NT2/D1 (cell line): ENCODE measurements at regions not wholly inside any gene's neighbourhood (a gene's known extent, or its start where the extent isn't known, plus 50 kb on each side); places are given as distances from the start of the nearest gene placed in this dataset.
"Not testable (repeated sequence)": the region's sequence is repeated elsewhere in the genome, so short reads cannot be mapped to it uniquely, and the experiment has no call there.

Experiments used
- DNase-seq: peaks from one replicate; pipeline ENCODE4 v3.0.0-alpha.2; 2011; ENCODE audit warnings: low read depth, low spot score
- H3K27me3 ChIP-seq: 2 replicates; pipeline ENCODE4 v1.6.0; 2011; ENCODE audit warnings: mild to moderate bottlenecking; ENCODE audit not compliant: insufficient read length, insufficient read depth
- H3K36me3 ChIP-seq: 2 replicates; pipeline ENCODE4 v1.6.1; 2011; ENCODE audit warnings: mild to moderate bottlenecking, low read length, mixed read lengths; ENCODE audit not compliant: insufficient read depth, insufficient read length
- H3K4me1 ChIP-seq: 2 replicates; pipeline ENCODE4 v1.5.1; 2011; ENCODE audit not compliant: insufficient read depth, insufficient read length
- H3K4me3 ChIP-seq: 2 replicates; pipeline ENCODE4 v1.5.1; 2011; ENCODE audit warnings: low read depth; ENCODE audit not compliant: insufficient read length
- H3K9ac ChIP-seq: 2 replicates; pipeline ENCODE4 v1.6.0; 2011; ENCODE audit warnings: low read depth; ENCODE audit not compliant: insufficient read length
- H3K9me3 ChIP-seq: 2 replicates; pipeline ENCODE4 v1.5.1; 2011; ENCODE audit warnings: mild to moderate bottlenecking, low read length; ENCODE audit not compliant: insufficient read depth
- SUZ12 ChIP-seq: IDR thresholded peaks from 2 replicates; pipeline ENCODE4 v1.6.1; 2011; ENCODE audit not compliant: insufficient read length, insufficient read depth; ENCODE audit errors: extremely low read depth
- YY1 ChIP-seq: IDR thresholded peaks from 2 replicates; pipeline ENCODE4 v1.6.1; 2011; ENCODE audit not compliant: insufficient read length, insufficient read depth
- ZNF274 ChIP-seq: IDR thresholded peaks from 2 replicates; pipeline ENCODE4 v1.6.1; 2011; ENCODE audit warnings: mild to moderate bottlenecking, low read depth, low read length

- Histone ChIP-seq H3K36me3 (no peaks in the 10 kb centered on the region), H3K27me3 (no peaks in the 10 kb centered on the region), H3K9me3 (peaks cover 5% of the 10 kb centered on the region; the same call in 1 of the 2 replicates), H3K9ac (no peak overlapping the region), H3K4me1 (no peaks in the 10 kb centered on the region), H3K4me3 (no peak overlapping the region)
- no peak for DNase-seq
- TF ChIP-seq ZNF274 = no peak
- no peak for TF ChIP-seq SUZ12
- TF ChIP-seq YY1 = no peak
Measured at GRCh38 chr2:185246717-185247116, 491.9 kb upstream of the FSIP2 start.

- Histone ChIP-seq H3K36me3 (no peaks in the 10 kb centered on the region), H3K9ac (no peak overlapping the region)
- no peak for TF ChIP-seq YY1
Measured at GRCh38 chr2:185255566-185255965, 483.0 kb upstream of the FSIP2 start.

GRCh38 chr2:185265747-185266146 lies 472.9 kb upstream of the FSIP2 start:
- no peaks in the 10 kb centered on the region for H3K36me3 ChIP-seq
- H3K9ac ChIP-seq = no peak overlapping the region
- peaks cover 6% of the 10 kb centered on the region; the same call in 1 of the 2 replicates for H3K9me3 ChIP-seq
- DNase-seq = no peak
- H3K4me3 ChIP-seq = no peak overlapping the region
- no peaks in the 10 kb centered on the region for H3K27me3 ChIP-seq
- H3K4me1 ChIP-seq = no peaks in the 10 kb centered on the region
- no peak for TF ChIP-seq ZNF274
- TF ChIP-seq YY1 = no peak
- TF ChIP-seq SUZ12 = no peak

More at GRCh38 chr2:185255566-185255965, 483.0 kb upstream of the FSIP2 start:
- no peak overlapping the region for H3K4me3 ChIP-seq
- no peaks in the 10 kb centered on the region for H3K4me1 ChIP-seq
- no peaks in the 10 kb centered on the region for H3K27me3 ChIP-seq
- H3K9me3 ChIP-seq = no peaks in the 10 kb centered on the region
- no peak for DNase-seq

- no peaks in the 10 kb centered on the region for H3K27me3 ChIP-seq
- peaks cover 6% of the 10 kb centered on the region; the same call in 1 of the 2 replicates for H3K9me3 ChIP-seq
- H3K36me3 ChIP-seq = no peaks in the 10 kb centered on the region
- H3K4me1 ChIP-seq = no peaks in the 10 kb centered on the region
- no peak overlapping the region for H3K4me3 ChIP-seq
- no peak for TF ChIP-seq SUZ12
- TF ChIP-seq YY1 = no peak
- no peak for TF ChIP-seq ZNF274
- no peak for DNase-seq
- H3K9ac ChIP-seq = no peak overlapping the region
Measured at GRCh38 chr2:185268651-185269050, 470.0 kb upstream of the FSIP2 start.

GRCh38 chr2:185274718-185275484 lies 463.7 kb upstream of the FSIP2 start:
- no peak for TF ChIP-seq ZNF274
- TF ChIP-seq SUZ12 = no peak
- TF ChIP-seq YY1 = no peak
- DNase-seq = no peak

GRCh38 chr2:185275979-185276378 lies 462.6 kb upstream of the FSIP2 start:
- H3K9me3 ChIP-seq, H3K4me3 ChIP-seq, DNase-seq, H3K9ac ChIP-seq, H3K27me3 ChIP-seq, H3K36me3 ChIP-seq, H3K4me1 ChIP-seq: not testable (repeated sequence)

More at GRCh38 chr2:185274718-185275484, 463.7 kb upstream of the FSIP2 start:
- Histone ChIP-seq H3K4me1 (no peaks in the 10 kb centered on the region), H3K9ac (no peak overlapping the region), H3K27me3 (no peaks in the 10 kb centered on the region), H3K4me3 (no peak overlapping the region), H3K9me3 (no peaks in the 10 kb centered on the region), H3K36me3 (no peaks in the 10 kb centered on the region)

- no peak for DNase-seq
- Histone ChIP-seq H3K9me3 (no peaks in the 10 kb centered on the region), H3K27me3 (no peaks in the 10 kb centered on the region), H3K36me3 (no peaks in the 10 kb centered on the region), H3K9ac (no peak overlapping the region), H3K4me3 (no peak overlapping the region), H3K4me1 (no peaks in the 10 kb centered on the region)
- no peak for TF ChIP-seq ZNF274
- TF ChIP-seq YY1 = no peak
- no peak for TF ChIP-seq SUZ12
Measured at GRCh38 chr2:185278761-185279160, 459.8 kb upstream of the FSIP2 start.

- DNase-seq = no peak
- H3K9me3 ChIP-seq = no peaks in the 10 kb centered on the region
- TF ChIP-seq YY1 = no peak
- TF ChIP-seq ZNF274 = no peak
- no peak for TF ChIP-seq SUZ12
- H3K4me3 ChIP-seq = no peak overlapping the region
- no peak overlapping the region for H3K9ac ChIP-seq
- H3K36me3 ChIP-seq = no peaks in the 10 kb centered on the region
- H3K4me1 ChIP-seq = no peaks in the 10 kb centered on the region
- H3K27me3 ChIP-seq = no peaks in the 10 kb centered on the region
Measured at GRCh38 chr2:185279999-185280398, 458.6 kb upstream of the FSIP2 start.
